ENCODE measurements at regions not wholly inside any gene's neighbourhood (a gene's known extent, or its start where the extent isn't known, plus 50 kb on each side); places are given as distances from the start of the nearest gene placed in this dataset.
A peak's percentile ranks its signal among the peaks of the same experiment; 100 is the strongest.
"Not testable (repeated sequence)": the region's sequence is repeated elsewhere in the genome, so short reads cannot be mapped to it uniquely, and the experiment has no call there.

DNA sequence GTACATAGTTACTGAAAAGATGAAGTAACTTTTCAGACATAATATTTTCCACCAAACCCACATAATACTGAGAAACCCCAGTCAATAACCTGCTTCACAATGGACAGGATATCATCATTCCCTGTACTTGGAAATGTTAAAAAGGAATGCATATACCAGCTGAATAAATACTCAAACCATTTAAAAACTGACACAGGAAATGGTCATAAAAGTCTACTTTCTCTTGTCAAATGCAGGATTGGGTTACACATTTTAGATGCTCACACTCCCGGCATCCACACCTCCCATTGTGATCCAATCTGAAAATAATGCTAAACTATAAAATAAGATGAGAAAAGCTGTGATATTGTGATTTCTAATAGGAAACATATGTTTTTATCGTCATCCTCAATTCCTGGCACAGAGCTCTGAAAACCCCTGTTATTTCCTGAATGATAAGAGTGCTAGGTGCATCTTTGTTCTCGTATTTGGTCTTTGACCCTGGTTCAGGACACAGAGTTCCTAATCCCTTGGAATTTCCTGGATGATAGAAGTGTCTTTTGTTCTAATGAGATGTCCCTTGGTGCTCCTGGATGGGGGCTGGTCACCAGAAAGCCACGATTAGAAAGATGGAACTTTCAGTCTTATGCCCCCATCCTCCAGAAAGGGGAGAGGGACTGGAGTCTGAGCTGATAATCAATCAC is 821.3 kb downstream of the TRIML1 start:
- H4K20me1 ChIP-seq (ENCODE audit: insufficient read depth): no peaks in the 10 kb centered on the region
- H3K27ac ChIP-seq: no peak overlapping the region
- H3K4me1 ChIP-seq (ENCODE audit: low read depth, poor library complexity, severe bottlenecking): no peaks in the 10 kb centered on the region
- no peak overlapping the region for H3K4me2 ChIP-seq
- no peaks in the 10 kb centered on the region for H3K79me2 ChIP-seq (ENCODE audit: insufficient read depth, low read depth)
- H3K4me3 ChIP-seq (IDR thresholded peaks at IDR 0.05; ENCODE audit: insufficient read depth, low read depth, low read length): no peak overlapping the region
- H3K27me3 ChIP-seq (ENCODE audit: insufficient read depth, low read depth): no peaks in the 10 kb centered on the region
- TF ChIP-seq, protein P1, sequence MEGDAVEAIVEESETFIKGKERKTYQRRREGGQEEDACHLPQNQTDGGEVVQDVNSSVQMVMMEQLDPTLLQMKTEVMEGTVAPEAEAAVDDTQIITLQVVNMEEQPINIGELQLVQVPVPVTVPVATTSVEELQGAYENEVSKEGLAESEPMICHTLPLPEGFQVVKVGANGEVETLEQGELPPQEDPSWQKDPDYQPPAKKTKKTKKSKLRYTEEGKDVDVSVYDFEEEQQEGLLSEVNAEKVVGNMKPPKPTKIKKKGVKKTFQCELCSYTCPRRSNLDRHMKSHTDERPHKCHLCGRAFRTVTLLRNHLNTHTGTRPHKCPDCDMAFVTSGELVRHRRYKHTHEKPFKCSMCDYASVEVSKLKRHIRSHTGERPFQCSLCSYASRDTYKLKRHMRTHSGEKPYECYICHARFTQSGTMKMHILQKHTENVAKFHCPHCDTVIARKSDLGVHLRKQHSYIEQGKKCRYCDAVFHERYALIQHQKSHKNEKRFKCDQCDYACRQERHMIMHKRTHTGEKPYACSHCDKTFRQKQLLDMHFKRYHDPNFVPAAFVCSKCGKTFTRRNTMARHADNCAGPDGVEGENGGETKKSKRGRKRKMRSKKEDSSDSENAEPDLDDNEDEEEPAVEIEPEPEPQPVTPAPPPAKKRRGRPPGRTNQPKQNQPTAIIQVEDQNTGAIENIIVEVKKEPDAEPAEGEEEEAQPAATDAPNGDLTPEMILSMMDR (conservative IDR thresholded peaks at IDR 0.05; ENCODE audit: low read depth, low read length): no peak
- no peak overlapping the region for H3K9ac ChIP-seq
- no peaks in the 10 kb centered on the region for H3K36me3 ChIP-seq (ENCODE audit: insufficient read depth)
- no peak overlapping the region for H2AFZ ChIP-seq (ENCODE audit: low read depth)

DNA sequence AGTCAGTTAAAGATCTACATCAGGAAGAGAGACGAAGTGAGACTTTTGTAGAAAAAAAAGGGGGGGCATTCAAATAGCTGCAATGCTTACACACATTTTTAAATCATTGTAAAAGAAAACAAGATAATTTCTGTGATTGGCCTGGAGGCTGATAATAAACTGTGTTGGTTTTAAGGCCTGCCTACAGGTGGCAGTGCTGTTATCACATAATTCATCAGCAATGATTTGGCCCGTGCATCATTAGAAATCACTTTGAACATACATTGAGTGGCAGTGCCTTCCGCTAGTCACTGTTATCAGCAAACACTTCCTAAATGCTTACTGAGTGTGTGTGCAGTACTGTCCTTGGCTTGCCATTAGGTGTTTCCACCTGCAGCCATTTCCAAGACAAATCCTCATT is 831.9 kb downstream of the TRIML1 start:
- TF ChIP-seq, protein P1 (conservative IDR thresholded peaks at IDR 0.05; ENCODE audit: low read depth, low read length): peak; percentile 62
- H3K4me2 ChIP-seq: no peak overlapping the region
- H3K9ac ChIP-seq: no peak overlapping the region
- H3K36me3 ChIP-seq (ENCODE audit: insufficient read depth): no peaks in the 10 kb centered on the region
- H4K20me1 ChIP-seq (ENCODE audit: insufficient read depth): no peaks in the 10 kb centered on the region
- H3K27me3 ChIP-seq (ENCODE audit: insufficient read depth, low read depth): no peaks in the 10 kb centered on the region
- H3K27ac ChIP-seq: no peak overlapping the region
- H3K4me3 ChIP-seq (IDR thresholded peaks at IDR 0.05; ENCODE audit: insufficient read depth, low read depth, low read length): no peak overlapping the region
- H3K79me2 ChIP-seq (ENCODE audit: insufficient read depth, low read depth): no peaks in the 10 kb centered on the region
- H3K4me1 ChIP-seq (ENCODE audit: low read depth, poor library complexity, severe bottlenecking): peaks cover 21% of the 10 kb centered on the region
- no peak overlapping the region for H2AFZ ChIP-seq (ENCODE audit: low read depth)

DNA sequence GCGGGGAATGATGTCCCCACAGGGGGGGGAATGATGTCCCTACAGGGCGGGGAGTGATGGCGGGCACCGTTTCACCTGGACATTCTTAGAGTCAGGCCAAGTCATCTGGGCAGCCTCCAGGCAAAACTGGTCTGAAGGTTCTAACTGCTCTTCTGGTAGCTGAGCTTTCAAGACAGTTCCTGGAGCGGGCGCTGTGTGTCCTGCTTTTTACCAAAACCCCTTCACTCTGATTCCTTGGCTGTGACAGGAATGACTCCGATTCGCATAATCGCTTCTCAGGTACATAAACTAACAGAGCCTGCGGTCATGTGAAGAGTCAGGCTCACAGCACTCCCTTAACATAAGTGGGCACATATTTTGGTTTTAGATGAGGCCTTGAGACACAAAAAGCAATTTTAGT is 836.0 kb downstream of the TRIML1 start:
- H3K4me3 ChIP-seq (IDR thresholded peaks at IDR 0.05; ENCODE audit: insufficient read depth, low read depth, low read length): no peak overlapping the region
- peak overlapping the region; percentile 96 for H3K4me2 ChIP-seq
- peak overlapping the region; percentile 51; the same call in 1 of the 2 replicates for H2AFZ ChIP-seq (ENCODE audit: low read depth)
- H3K27ac ChIP-seq: peak overlapping the region; percentile 95
- H3K4me1 ChIP-seq (ENCODE audit: low read depth, poor library complexity, severe bottlenecking): peaks cover 61% of the 10 kb centered on the region
- TF ChIP-seq, protein P1 (conservative IDR thresholded peaks at IDR 0.05; ENCODE audit: low read depth, low read length): no peak
- no peaks in the 10 kb centered on the region for H3K79me2 ChIP-seq (ENCODE audit: insufficient read depth, low read depth)
- peak overlapping the region; percentile 79; the same call in 1 of the 2 replicates for H3K9ac ChIP-seq
- no peaks in the 10 kb centered on the region for H3K36me3 ChIP-seq (ENCODE audit: insufficient read depth)
- H3K27me3 ChIP-seq (ENCODE audit: insufficient read depth, low read depth): no peaks in the 10 kb centered on the region
- no peaks in the 10 kb centered on the region for H4K20me1 ChIP-seq (ENCODE audit: insufficient read depth)

DNA sequence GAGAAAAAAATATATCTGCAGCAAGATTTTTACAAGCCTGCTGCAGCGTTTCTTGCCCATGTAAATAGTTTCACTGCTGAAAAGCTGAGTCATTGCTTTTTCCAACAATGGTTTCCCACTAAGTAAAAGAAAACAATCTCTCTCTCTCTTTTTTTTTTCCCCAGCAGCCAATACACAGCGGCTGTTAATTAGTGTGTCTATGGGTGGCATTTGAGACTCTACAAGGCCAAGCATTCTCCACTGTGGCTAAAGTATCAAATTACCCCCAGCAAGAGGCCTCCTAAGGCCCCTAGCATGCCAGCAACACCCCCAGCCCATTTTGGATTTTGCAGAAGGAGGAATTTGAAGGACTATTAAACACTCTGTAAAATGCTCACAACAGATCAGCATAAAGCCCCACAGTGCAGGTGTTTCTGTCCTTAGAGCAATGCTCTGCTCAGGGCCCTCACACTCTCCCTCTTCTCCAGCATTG is 837.4 kb downstream of the TRIML1 start:
- no peaks in the 10 kb centered on the region for H3K27me3 ChIP-seq (ENCODE audit: insufficient read depth, low read depth)
- no peaks in the 10 kb centered on the region for H3K79me2 ChIP-seq (ENCODE audit: insufficient read depth, low read depth)
- TF ChIP-seq, protein P1 (conservative IDR thresholded peaks at IDR 0.05; ENCODE audit: low read depth, low read length): no peak
- no peaks in the 10 kb centered on the region for H4K20me1 ChIP-seq (ENCODE audit: insufficient read depth)
- no peaks in the 10 kb centered on the region for H3K36me3 ChIP-seq (ENCODE audit: insufficient read depth)
- H3K9ac ChIP-seq: peak overlapping the region; percentile 79
- H3K4me1 ChIP-seq (ENCODE audit: low read depth, poor library complexity, severe bottlenecking): peaks cover 64% of the 10 kb centered on the region
- peak overlapping the region; percentile 51 for H2AFZ ChIP-seq (ENCODE audit: low read depth)
- H3K27ac ChIP-seq: peak overlapping the region; percentile 95
- no peak overlapping the region for H3K4me3 ChIP-seq (IDR thresholded peaks at IDR 0.05; ENCODE audit: insufficient read depth, low read depth, low read length)
- H3K4me2 ChIP-seq: peak overlapping the region; percentile 96

DNA sequence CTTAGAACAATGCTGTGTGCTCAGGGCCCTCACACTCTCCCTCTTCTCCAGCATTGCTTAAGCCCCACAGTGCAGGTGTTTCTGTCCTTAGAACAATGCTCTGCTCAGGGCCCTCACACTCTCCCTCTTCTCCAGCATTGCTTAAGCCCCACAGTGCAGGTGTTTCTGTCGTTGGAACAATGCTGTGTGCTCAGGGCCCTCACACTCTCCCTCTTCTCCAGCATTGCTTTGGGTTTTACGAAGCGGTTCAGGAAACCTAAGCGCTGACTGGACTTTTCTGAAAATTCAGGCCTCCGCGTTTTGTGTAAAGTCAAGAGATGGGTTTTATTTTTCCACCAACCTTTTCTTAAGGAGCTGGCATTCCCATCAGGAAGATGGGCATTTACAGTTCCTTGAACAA is 838.0 kb downstream of the TRIML1 start:
- peak overlapping the region; percentile 67 for H3K4me2 ChIP-seq
- not testable (repeated sequence) for H3K27me3 ChIP-seq (ENCODE audit: insufficient read depth, low read depth); H4K20me1 ChIP-seq (ENCODE audit: insufficient read depth); H3K4me3 ChIP-seq (IDR thresholded peaks at IDR 0.05; ENCODE audit: insufficient read depth, low read depth, low read length); H3K36me3 ChIP-seq (ENCODE audit: insufficient read depth); H3K79me2 ChIP-seq (ENCODE audit: insufficient read depth, low read depth)
- H3K4me1 ChIP-seq (ENCODE audit: low read depth, poor library complexity, severe bottlenecking): peaks cover 69% of the 10 kb centered on the region
- peak overlapping the region; percentile 28; the same call in 1 of the 2 replicates for H3K9ac ChIP-seq
- H2AFZ ChIP-seq (ENCODE audit: low read depth): peak overlapping the region; percentile 41; the same call in 1 of the 2 replicates
- H3K27ac ChIP-seq: peak overlapping the region; percentile 95
